B cell (primary cell): ENCODE measurements at regions not wholly inside any gene's neighbourhood (a gene's known extent, or its start where the extent isn't known, plus 50 kb on each side); places are given as distances from the start of the nearest gene placed in this dataset.

Experiments used
- ATAC-seq: fragments of 200-7000 bp; cut with Tn5 transposase; one replicate; pipeline ENCODE4 v1.10.0; 2021; ENCODE audit warnings: low read depth, mild to moderate bottlenecking, moderate number of reproducible peaks, moderate library complexity
- CTCF ChIA-PET: fragments of 350-600 bp; sonication (Branson Sonifier 250); formaldehyde crosslinking; loops from one replicate; lab custom pipeline; 2021; ENCODE audit warnings: antibody characterized with exemption, inconsistent platforms; lab: Charles Lee
- POLR2A ChIA-PET: fragments of 350-600 bp; sonication (Branson Sonifier 250); formaldehyde crosslinking; loops from one replicate; lab custom pipeline; 2021; ENCODE audit warnings: antibody characterized with exemption; lab: Charles Lee
- DNase-seq: peaks from one replicate; pipeline ENCODE4 v3.0.0; 2013
- H2AFZ ChIP-seq: 2 replicates; pipeline ENCODE4 v1.6.1; 2012; ENCODE audit warnings: mild to moderate bottlenecking, low read depth, low read length; ENCODE audit not compliant: insufficient read depth, poor library complexity, severe bottlenecking
- H3K27ac ChIP-seq, 2 donors: 1 replicate in 1 of 2; 2 replicates in 1 of 2; pipeline ENCODE4 v1.5.1; 2012 to 2013; ENCODE audit warnings: low read length in 2 of 2, mild to moderate bottlenecking in 2 of 2, moderate library complexity in 1 of 2
- H3K27me3 ChIP-seq, 4 experiments: fragments of 200-600 bp in 1 of 4; sonication (generic) in 1 of 4; replicated peaks in 1 of 4; 1 replicate in 2 of 4; 2 replicates in 2 of 4; pipeline versions ENCODE4 v1.6.1 to v1.7.0; 2013 to 2016; ENCODE audit warnings: low read length in 3 of 4, mild to moderate bottlenecking in 2 of 4, mixed read lengths in 1 of 4, moderate library complexity in 1 of 4; ENCODE audit not compliant: insufficient read depth in 4 of 4, control insufficient read depth in 3 of 4; ENCODE audit errors: control extremely low read depth in 1 of 4
- H3K36me3 ChIP-seq, 2 experiments: replicated peaks in 1 of 2; 1 replicate in 1 of 2; 2 replicates in 1 of 2; pipeline versions ENCODE4 v1.6.1 to v1.7.1; 2013; ENCODE audit warnings: low read length in 1 of 2; ENCODE audit not compliant: insufficient read depth in 2 of 2, control insufficient read depth in 1 of 2; ENCODE audit errors: control extremely low read depth in 1 of 2, extremely low read depth in 1 of 2
- H3K4me1 ChIP-seq, 2 donors: fragments of 200-600 bp in 1 of 2; sonication (generic) in 1 of 2; 1 replicate in 1 of 2; 2 replicates in 1 of 2; pipeline versions ENCODE4 v1.5.1 to v1.6.1; 2013 to 2017; ENCODE audit warnings: low read length in 2 of 2; ENCODE audit not compliant: control insufficient read depth in 2 of 2, insufficient read depth in 2 of 2
- H3K4me2 ChIP-seq: replicated peaks from 2 replicates; pipeline ENCODE3; 2012; ENCODE audit warnings: mild to moderate bottlenecking, low read depth, low read length; ENCODE audit not compliant: poor library complexity, severe bottlenecking
- H3K4me3 ChIP-seq, 5 experiments: fragments of 200-600 bp in 1 of 5; sonication (generic) in 1 of 5; 1 replicate in 3 of 5; 2 replicates in 2 of 5; pipeline versions ENCODE4 v1.5.1 to v1.7.0; 2011 to 2016; ENCODE audit warnings: low read length in 4 of 5, mild to moderate bottlenecking in 4 of 5, low read depth in 2 of 5, control low read depth in 1 of 5, moderate library complexity in 1 of 5; ENCODE audit not compliant: insufficient read depth in 1 of 5; ENCODE audit errors: control extremely low read depth in 1 of 5, extremely low read depth in 1 of 5
- H3K79me2 ChIP-seq: fragments of 200-600 bp; sonication (generic); one replicate; pipeline ENCODE4 v1.6.0; 2016; ENCODE audit warnings: low read length; ENCODE audit not compliant: control insufficient read depth, insufficient read depth
- H3K9ac ChIP-seq: fragments of 200-600 bp; sonication (generic); 2 replicates; pipeline ENCODE4 v1.6.1; 2017; ENCODE audit warnings: mild to moderate bottlenecking, low read length, moderate library complexity
- H3K9me3 ChIP-seq, 3 donors: one replicate each; pipeline versions ENCODE4 v1.6.1 to v1.7.1; 2013; ENCODE audit warnings: low read length in 2 of 3; ENCODE audit not compliant: control insufficient read depth in 2 of 3, insufficient read depth in 1 of 3; ENCODE audit errors: control extremely low read depth in 1 of 3
- H4K20me1 ChIP-seq: 2 replicates; pipeline ENCODE4 v1.6.0; 2012; ENCODE audit warnings: mild to moderate bottlenecking, low read length; ENCODE audit not compliant: insufficient read depth, control insufficient read depth, poor library complexity, severe bottlenecking
- H3K27ac Mint-ChIP-seq: one replicate; pipeline ENCODE4 v1.8.0; 2021; ENCODE audit warnings: mixed read lengths
- H3K27me3 Mint-ChIP-seq: one replicate; pipeline ENCODE4 v1.8.0; 2021; ENCODE audit warnings: mixed read lengths
- H3K4me1 Mint-ChIP-seq: one replicate; pipeline ENCODE4 v1.8.0; 2021; ENCODE audit warnings: mixed read lengths
- H3K4me3 Mint-ChIP-seq: one replicate; pipeline ENCODE4 v1.8.0; 2021; ENCODE audit warnings: mixed read lengths
- H3K9me3 Mint-ChIP-seq: one replicate; pipeline ENCODE4 v1.8.0; 2022; ENCODE audit warnings: mixed read lengths; ENCODE audit not compliant: insufficient read depth
- CTCF ChIP-seq: fragments of 200-600 bp; IDR thresholded peaks from one replicate; pipeline ENCODE4 v1.8.0; 2022; ENCODE audit warnings: antibody characterized with exemption, mild to moderate bottlenecking
- EZH2 ChIP-seq: IDR thresholded peaks from 2 replicates; pipeline ENCODE4 v1.6.1; 2012; ENCODE audit warnings: borderline replicate concordance, low read depth, mild to moderate bottlenecking, moderate library complexity, low read length; ENCODE audit not compliant: insufficient read depth, poor library complexity, severe bottlenecking
- WGBS: methylation state at CpG from one replicate; pipeline ENCODE4 v1.1.5; 2013; ENCODE audit warnings: missing lambda C conversion rate; ENCODE audit not compliant: insufficient coverage; 5-methylcytosine and 5-hydroxymethylcytosine counted together
- intact Hi-C: fragments of 100-400 bp; cut with micrococcal nuclease; formaldehyde crosslinking; loops from one replicate; pipeline ENCODE4 v1.10.0; 2022

- CTCF ChIA-PET = no interaction called here
- Mint-ChIP-seq H3K27me3 (peaks cover 5% of the 10 kb centered on the region), H3K4me1 (no peaks in the 10 kb centered on the region), H3K4me3 (no peak overlapping the region), H3K27ac (no peak overlapping the region), H3K9me3 (no peaks in the 10 kb centered on the region)
- Histone ChIP-seq H3K4me2 (no peak overlapping the region), H3K36me3 (no peaks in the 10 kb centered on the region), H3K27ac (no peak overlapping the region), H2AFZ (no peak overlapping the region), H3K9ac (no peak overlapping the region), H3K9me3 (no peaks in the 10 kb centered on the region), H3K4me1 (no peaks in the 10 kb centered on the region), H4K20me1 (no peaks in the 10 kb centered on the region), H3K4me3 (no peak overlapping the region), H3K27me3 (no peaks in the 10 kb centered on the region), H3K79me2 (no peaks in the 10 kb centered on the region)
- TF ChIP-seq EZH2 (no peak), CTCF (no peak)
- POLR2A ChIA-PET = no interaction called here
- no peak for DNase-seq
- WGBS = no CpG with 5 or more reads among the region's 1 CpG
- intact Hi-C loops = no loop called here
- no peak for ATAC-seq
These were observed 137.8 kb upstream of the PDGFD start for GRCh38 chr11:104301776-104302175.

- Histone ChIP-seq H3K4me3 (no peak overlapping the region), H3K4me2 (no peak overlapping the region), H3K27ac (no peak overlapping the region), H3K36me3 (no peaks in the 10 kb centered on the region), H3K9ac (no peak overlapping the region), H3K27me3 (no peaks in the 10 kb centered on the region), H2AFZ (no peak overlapping the region), H3K79me2 (no peaks in the 10 kb centered on the region), H3K9me3 (no peaks in the 10 kb centered on the region), H3K4me1 (no peaks in the 10 kb centered on the region), H4K20me1 (no peaks in the 10 kb centered on the region)
- no peak for ATAC-seq
- Mint-ChIP-seq H3K27ac (no peak overlapping the region), H3K4me1 (no peaks in the 10 kb centered on the region), H3K9me3 (no peaks in the 10 kb centered on the region), H3K27me3 (no peaks in the 10 kb centered on the region), H3K4me3 (no peak overlapping the region)
- intact Hi-C loops = no loop called here
- no peak for DNase-seq
- CTCF ChIA-PET = no interaction called here
- POLR2A ChIA-PET = no interaction called here
- TF ChIP-seq EZH2 (no peak), CTCF (no peak)
- WGBS = no CpG with 5 or more reads among the region's 2 CpGs
These were observed 127.7 kb upstream of the PDGFD start for GRCh38 chr11:104291646-104292045.
